ENCODE measurements at regions not wholly inside any gene's neighbourhood (a gene's known extent, or its start where the extent isn't known, plus 50 kb on each side); places are given as distances from the start of the nearest gene placed in this dataset.

DNA sequence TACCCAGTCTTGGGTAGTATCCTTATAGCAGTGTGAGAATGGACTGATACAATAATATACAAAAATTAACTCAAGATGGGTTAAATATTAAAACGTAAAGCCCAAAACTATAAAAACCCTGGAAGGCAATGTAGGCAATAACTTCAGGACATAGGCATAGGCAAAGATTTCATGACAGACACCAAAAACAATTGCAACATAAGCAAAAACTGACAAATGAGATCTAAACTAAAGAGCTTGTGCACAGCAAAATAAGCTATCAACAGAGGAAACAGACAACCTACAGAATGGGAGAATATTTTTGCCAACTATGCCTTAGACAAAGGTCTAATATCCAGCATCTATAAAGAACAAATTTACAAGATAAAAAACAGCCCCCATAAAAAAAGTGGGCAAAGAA lies 204.8 kb upstream of the CCDC54 start:
- no peak for TF ChIP-seq ZNF114 (CRISPR knock-in tag; IDR thresholded peaks at IDR 0.05)
- TF ChIP-seq, protein P1, sequence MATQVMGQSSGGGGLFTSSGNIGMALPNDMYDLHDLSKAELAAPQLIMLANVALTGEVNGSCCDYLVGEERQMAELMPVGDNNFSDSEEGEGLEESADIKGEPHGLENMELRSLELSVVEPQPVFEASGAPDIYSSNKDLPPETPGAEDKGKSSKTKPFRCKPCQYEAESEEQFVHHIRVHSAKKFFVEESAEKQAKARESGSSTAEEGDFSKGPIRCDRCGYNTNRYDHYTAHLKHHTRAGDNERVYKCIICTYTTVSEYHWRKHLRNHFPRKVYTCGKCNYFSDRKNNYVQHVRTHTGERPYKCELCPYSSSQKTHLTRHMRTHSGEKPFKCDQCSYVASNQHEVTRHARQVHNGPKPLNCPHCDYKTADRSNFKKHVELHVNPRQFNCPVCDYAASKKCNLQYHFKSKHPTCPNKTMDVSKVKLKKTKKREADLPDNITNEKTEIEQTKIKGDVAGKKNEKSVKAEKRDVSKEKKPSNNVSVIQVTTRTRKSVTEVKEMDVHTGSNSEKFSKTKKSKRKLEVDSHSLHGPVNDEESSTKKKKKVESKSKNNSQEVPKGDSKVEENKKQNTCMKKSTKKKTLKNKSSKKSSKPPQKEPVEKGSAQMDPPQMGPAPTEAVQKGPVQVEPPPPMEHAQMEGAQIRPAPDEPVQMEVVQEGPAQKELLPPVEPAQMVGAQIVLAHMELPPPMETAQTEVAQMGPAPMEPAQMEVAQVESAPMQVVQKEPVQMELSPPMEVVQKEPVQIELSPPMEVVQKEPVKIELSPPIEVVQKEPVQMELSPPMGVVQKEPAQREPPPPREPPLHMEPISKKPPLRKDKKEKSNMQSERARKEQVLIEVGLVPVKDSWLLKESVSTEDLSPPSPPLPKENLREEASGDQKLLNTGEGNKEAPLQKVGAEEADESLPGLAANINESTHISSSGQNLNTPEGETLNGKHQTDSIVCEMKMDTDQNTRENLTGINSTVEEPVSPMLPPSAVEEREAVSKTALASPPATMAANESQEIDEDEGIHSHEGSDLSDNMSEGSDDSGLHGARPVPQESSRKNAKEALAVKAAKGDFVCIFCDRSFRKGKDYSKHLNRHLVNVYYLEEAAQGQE (IDR thresholded peaks at IDR 0.05; ENCODE audit: unreplicated experiment), result no peak
- no peak for TF ChIP-seq CTCF (conservative IDR thresholded peaks at IDR 0.05; ENCODE audit: low read depth in 2 of 2)
- TF ChIP-seq POLR2AphosphoS5 (IDR thresholded peaks at IDR 0.05; ENCODE audit: low read depth), result no peak
- no peak for TF ChIP-seq JUNB (IDR thresholded peaks at IDR 0.05; ENCODE audit: unreplicated experiment)
- TF ChIP-seq CREB1 (CRISPR knock-in tag; IDR thresholded peaks at IDR 0.05; ENCODE audit: low read depth), result no peak
- TF ChIP-seq EZH2phosphoT487 (IDR thresholded peaks at IDR 0.05; ENCODE audit: unreplicated experiment), result no peak
- no peak for TF ChIP-seq EZH2 (IDR thresholded peaks at IDR 0.05; ENCODE audit: low read depth, unreplicated experiment)
- no peak for TF ChIP-seq NANOG (IDR thresholded peaks at IDR 0.05; ENCODE audit: borderline replicate concordance)
- TF ChIP-seq ZNF462 (CRISPR knock-in tag; IDR thresholded peaks at IDR 0.05), result no peak

Measured in GM23338 (cell line).